ENCODE measurements at regions not wholly inside any gene's neighbourhood (a gene's known extent, or its start where the extent isn't known, plus 50 kb on each side); places are given as distances from the start of the nearest gene placed in this dataset.

DNA sequence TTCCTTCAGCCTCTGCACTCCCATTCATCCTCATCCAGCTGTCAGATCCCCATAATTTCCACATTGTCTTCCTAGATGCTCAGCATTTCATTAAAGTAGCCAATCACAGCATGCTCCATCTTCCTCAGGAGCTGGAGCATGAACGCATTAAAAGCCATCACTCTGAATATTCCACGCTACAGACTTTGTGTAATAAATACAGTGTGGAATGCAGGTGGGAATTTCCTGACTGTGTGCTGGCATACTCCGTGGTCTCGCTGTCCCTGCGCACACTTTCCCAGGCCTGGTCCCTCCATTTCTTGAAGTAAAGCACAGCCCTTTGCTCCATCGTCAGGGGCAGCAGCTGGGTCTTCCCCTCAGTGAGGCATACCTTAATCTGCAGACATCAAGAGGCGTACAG lies 123.7 kb upstream of the NCK2 start:
- TF ChIP-seq YY1 (IDR thresholded peaks at IDR 0.05; ENCODE audit: insufficient read depth, insufficient read length) (no peak), ZNF274 (IDR thresholded peaks at IDR 0.05; ENCODE audit: low read depth, low read length) (no peak), SUZ12 (IDR thresholded peaks at IDR 0.05; ENCODE audit: extremely low read depth, insufficient read depth, insufficient read length) (no peak)

Measured in NT2/D1 (cell line).